HG02973 (cell line): ENCODE measurements at regions not wholly inside any gene's neighbourhood (a gene's known extent, or its start where the extent isn't known, plus 50 kb on each side); places are given as distances from the start of the nearest gene placed in this dataset.
"Not testable (repeated sequence)": the region's sequence is repeated elsewhere in the genome, so short reads cannot be mapped to it uniquely, and the experiment has no call there.

ENCODE experiments used
- ATAC-seq: cut with Tn5 transposase; IDR thresholded peaks from one replicate; pipeline ENCODE4 v1.9.1; 2021; ENCODE audit warnings: moderate library complexity; ENCODE audit not compliant: unreplicated experiment

- ATAC-seq = no peak
Observed at GRCh38 chr21:28063241-28064216, 929.1 kb downstream of the LTN1 start.

- ATAC-seq = not testable (repeated sequence)
Observed at GRCh38 chr21:28052956-28053355, 939.7 kb downstream of the LTN1 start.

- ATAC-seq = not testable (repeated sequence)
Observed at GRCh38 chr21:28051649-28052048, 941.0 kb downstream of the LTN1 start.

GRCh38 chr21:28035692-28036091, 957.0 kb downstream of the LTN1 start:
- not testable (repeated sequence) for ATAC-seq

GRCh38 chr21:28034916-28035315, 957.8 kb downstream of the LTN1 start:
- not testable (repeated sequence) for ATAC-seq

GRCh38 chr21:28034334-28034733, 958.3 kb downstream of the LTN1 start:
- not testable (repeated sequence) for ATAC-seq

- ATAC-seq = not testable (repeated sequence)
Observed at GRCh38 chr21:28032652-28033051, 960.0 kb downstream of the LTN1 start.

GRCh38 chr21:28031066-28031465, 961.6 kb downstream of the LTN1 start:
- not testable (repeated sequence) for ATAC-seq

- no peak for ATAC-seq
Observed at GRCh38 chr21:28025111-28025510, 967.6 kb downstream of the LTN1 start.

GRCh38 chr21:28018741-28019669, 973.7 kb downstream of the LTN1 start:
- ATAC-seq = no peak

- ATAC-seq = no peak
Observed at GRCh38 chr21:28018213-28018612, 974.5 kb downstream of the LTN1 start.

GRCh38 chr21:28016571-28016970, 976.1 kb downstream of the LTN1 start:
- no peak for ATAC-seq

GRCh38 chr21:28013123-28013522, 979.6 kb downstream of the LTN1 start:
- ATAC-seq = not testable (repeated sequence)

GRCh38 chr21:28011970-28012369, 980.7 kb downstream of the LTN1 start:
- not testable (repeated sequence) for ATAC-seq

- ATAC-seq = not testable (repeated sequence)
Observed at GRCh38 chr21:28008245-28008644, 984.4 kb downstream of the LTN1 start.

- not testable (repeated sequence) for ATAC-seq
Observed at GRCh38 chr21:28003627-28004026, 989.0 kb downstream of the LTN1 start.

GRCh38 chr21:27996906-27997305, 995.8 kb downstream of the LTN1 start:
- not testable (repeated sequence) for ATAC-seq

- not testable (repeated sequence) for ATAC-seq
Observed at GRCh38 chr21:27984663-27985325, 1007.9 kb downstream of the LTN1 start.

- ATAC-seq = not testable (repeated sequence)
Observed at GRCh38 chr21:27979446-27979845, 1012.6 kb upstream of the ADAMTS5 start.

GRCh38 chr21:27975514-27975913, 1008.6 kb upstream of the ADAMTS5 start:
- no peak for ATAC-seq

- not testable (repeated sequence) for ATAC-seq
Observed at GRCh38 chr21:27974152-27974551, 1007.3 kb upstream of the ADAMTS5 start.
